ENCODE measurements at regions not wholly inside any gene's neighbourhood (a gene's known extent, or its start where the extent isn't known, plus 50 kb on each side); places are given as distances from the start of the nearest gene placed in this dataset.

DNA sequence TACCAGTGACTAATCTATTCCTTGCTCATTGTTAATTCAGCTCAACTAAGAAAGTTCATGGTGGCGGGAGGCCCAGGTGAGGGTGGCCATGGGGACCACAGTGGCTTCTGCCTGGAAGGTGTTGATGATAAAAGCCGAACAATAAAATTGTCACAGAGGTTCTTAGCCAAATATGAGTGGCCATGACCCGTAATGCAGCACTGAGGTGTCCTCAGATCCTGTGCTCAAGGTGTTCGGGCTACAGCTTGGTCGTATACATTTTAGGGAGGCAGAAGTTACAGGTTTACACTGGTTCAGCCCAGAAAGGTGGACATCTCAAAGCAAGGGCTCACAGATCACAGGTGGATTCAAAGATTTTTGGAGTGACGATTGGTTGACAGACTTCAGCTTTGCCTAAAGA is 98.5 kb upstream of the SNTG2 start:
- H3K27ac ChIP-seq (ENCODE audit: low read depth, low read length), result no peak overlapping the region
- no peak overlapping the region for H3K4me3 ChIP-seq (ENCODE audit: low read length in 3 of 3)
- peaks cover 0 to 11% (median 4%) of the 10 kb centered on the region in 3 donors for H3K27me3 ChIP-seq (ENCODE audit: control insufficient read depth in 3 of 3, insufficient read depth in 3 of 3, low read length in 3 of 3)
- H3K9ac ChIP-seq (ENCODE audit: low read depth in 1 of 3, low read length in 3 of 3), result no peak overlapping the region
- peaks cover 0 to under 1% (median 0%) of the 10 kb centered on the region in 3 donors for H3K9me3 ChIP-seq (ENCODE audit: control insufficient read depth in 3 of 3, low read length in 3 of 3)
- no peaks in the 10 kb centered on the region for H3K36me3 ChIP-seq (ENCODE audit: control insufficient read depth in 3 of 3, insufficient read depth in 3 of 3, low read length in 3 of 3)
- no peaks in the 10 kb centered on the region for H3K4me1 ChIP-seq (ENCODE audit: control insufficient read depth in 3 of 3, insufficient read depth in 3 of 3, low read length in 3 of 3)

- H3K9ac ChIP-seq (ENCODE audit: low read depth in 1 of 3, low read length in 3 of 3), result no peak overlapping the region
- H3K36me3 ChIP-seq (ENCODE audit: control insufficient read depth in 3 of 3, insufficient read depth in 3 of 3, low read length in 3 of 3), result no peaks in the 10 kb centered on the region
- no peak overlapping the region for H3K27ac ChIP-seq (ENCODE audit: low read depth, low read length)
- H3K27me3 ChIP-seq (ENCODE audit: control insufficient read depth in 3 of 3, insufficient read depth in 3 of 3, low read length in 3 of 3), result peaks cover 0 to 12% (median 0%) of the 10 kb centered on the region in 3 donors
- H3K4me1 ChIP-seq (ENCODE audit: control insufficient read depth in 3 of 3, insufficient read depth in 3 of 3, low read length in 3 of 3), result no peaks in the 10 kb centered on the region
- no peak overlapping the region for H3K4me3 ChIP-seq (ENCODE audit: low read length in 3 of 3)
- H3K9me3 ChIP-seq (ENCODE audit: control insufficient read depth in 3 of 3, low read length in 3 of 3), result peaks cover 0 to 2% (median 0%) of the 10 kb centered on the region in 3 donors
Measured at GRCh38 chr2:851680-852079, 99.0 kb upstream of the SNTG2 start.

DNA sequence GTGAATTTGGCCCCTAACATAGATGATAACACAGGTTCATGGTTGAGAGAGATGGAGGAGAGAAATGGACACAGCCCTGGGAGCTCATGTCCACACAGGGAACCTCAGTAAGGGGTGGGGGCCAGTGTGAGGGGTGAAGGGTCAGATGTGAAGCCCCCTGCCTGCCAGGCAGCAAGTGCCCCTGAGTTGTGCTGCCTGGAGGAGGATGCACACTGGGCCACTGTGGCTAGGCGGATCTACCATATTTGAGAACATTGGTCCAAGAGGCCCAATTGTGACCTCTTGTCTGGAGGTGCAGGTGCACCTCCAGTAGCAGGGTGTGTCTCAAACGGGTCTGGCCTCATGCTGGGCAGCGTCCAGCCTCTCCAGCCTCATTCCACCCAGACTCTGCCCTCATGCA is 99.6 kb upstream of the SNTG2 start:
- Histone ChIP-seq H3K9me3 (ENCODE audit: control insufficient read depth in 3 of 3, low read length in 3 of 3) (peaks cover 0 to 2% (median 0%) of the 10 kb centered on the region in 3 donors), H3K36me3 (ENCODE audit: control insufficient read depth in 3 of 3, insufficient read depth in 3 of 3, low read length in 3 of 3) (no peaks in the 10 kb centered on the region), H3K4me1 (ENCODE audit: control insufficient read depth in 3 of 3, insufficient read depth in 3 of 3, low read length in 3 of 3) (no peaks in the 10 kb centered on the region), H3K4me3 (ENCODE audit: low read length in 3 of 3) (no peak overlapping the region), H3K27ac (ENCODE audit: low read depth, low read length) (no peak overlapping the region), H3K9ac (ENCODE audit: low read depth in 1 of 3, low read length in 3 of 3) (no peak overlapping the region), H3K27me3 (ENCODE audit: control insufficient read depth in 3 of 3, insufficient read depth in 3 of 3, low read length in 3 of 3) (peaks cover 0 to 12% (median 0%) of the 10 kb centered on the region in 3 donors)

GRCh38 chr2:850429-850828 is 100.2 kb upstream of the SNTG2 start:
- Histone ChIP-seq H3K9me3 (ENCODE audit: control insufficient read depth in 3 of 3, low read length in 3 of 3) (peaks cover 0 to 2% (median 0%) of the 10 kb centered on the region in 3 donors), H3K27me3 (ENCODE audit: control insufficient read depth in 3 of 3, insufficient read depth in 3 of 3, low read length in 3 of 3) (peaks cover 0 to 17% (median 0%) of the 10 kb centered on the region in 3 donors), H3K27ac (ENCODE audit: low read depth, low read length) (no peak overlapping the region), H3K4me1 (ENCODE audit: control insufficient read depth in 3 of 3, insufficient read depth in 3 of 3, low read length in 3 of 3) (no peaks in the 10 kb centered on the region), H3K4me3 (ENCODE audit: low read length in 3 of 3) (no peak overlapping the region), H3K9ac (ENCODE audit: low read depth in 1 of 3, low read length in 3 of 3) (no peak overlapping the region), H3K36me3 (ENCODE audit: control insufficient read depth in 3 of 3, insufficient read depth in 3 of 3, low read length in 3 of 3) (no peaks in the 10 kb centered on the region)

DNA sequence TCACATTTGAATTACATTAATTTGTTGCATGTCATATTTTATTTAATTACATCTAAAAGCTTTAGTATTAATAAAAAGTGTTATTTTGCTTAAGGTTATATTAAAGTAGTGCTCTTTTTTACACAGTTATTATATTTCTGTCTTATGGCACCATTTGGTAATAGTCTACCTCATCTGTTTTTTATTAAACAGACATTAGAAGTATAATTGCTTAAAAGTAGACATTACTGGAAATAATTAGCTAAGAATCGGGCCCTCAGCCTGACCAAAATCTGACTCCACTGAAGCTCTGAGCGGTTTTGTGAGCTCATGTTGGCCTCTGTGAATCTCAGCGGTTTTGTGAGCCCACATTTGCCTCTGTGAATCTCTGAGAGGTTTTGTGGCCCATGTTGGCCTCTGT is 102.5 kb upstream of the SNTG2 start:
- Histone ChIP-seq H3K27ac (ENCODE audit: low read depth, low read length) (no peak overlapping the region), H3K9me3 (ENCODE audit: control insufficient read depth in 3 of 3, low read length in 3 of 3) (peaks cover 0 to 2% (median 0%) of the 10 kb centered on the region in 3 donors), H3K4me3 (ENCODE audit: low read length in 3 of 3) (no peak overlapping the region), H3K36me3 (ENCODE audit: control insufficient read depth in 3 of 3, insufficient read depth in 3 of 3, low read length in 3 of 3) (no peaks in the 10 kb centered on the region), H3K9ac (ENCODE audit: low read depth in 1 of 3, low read length in 3 of 3) (no peak overlapping the region), H3K4me1 (ENCODE audit: control insufficient read depth in 3 of 3, insufficient read depth in 3 of 3, low read length in 3 of 3) (no peaks in the 10 kb centered on the region), H3K27me3 (ENCODE audit: control insufficient read depth in 3 of 3, insufficient read depth in 3 of 3, low read length in 3 of 3) (peaks cover 0 to 10% (median 0%) of the 10 kb centered on the region in 3 donors)

DNA sequence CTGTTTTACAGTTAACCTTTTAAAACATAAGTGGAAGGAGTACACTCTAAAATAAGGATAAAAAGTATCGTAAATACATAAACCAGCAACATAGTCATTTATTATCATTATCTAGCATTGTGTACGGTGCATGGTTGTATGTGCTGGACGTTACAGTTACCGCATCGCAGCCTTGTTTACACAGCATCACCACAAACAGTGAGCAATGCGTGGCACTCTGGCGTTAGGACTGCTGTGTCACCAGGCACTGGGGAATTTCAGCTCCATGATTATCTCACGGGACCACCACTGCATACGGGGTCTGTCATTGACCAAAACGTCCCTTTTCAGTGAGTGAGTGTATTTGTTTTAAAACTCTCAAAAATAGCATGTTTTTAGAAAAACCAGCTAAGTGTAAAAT is 103.0 kb upstream of the SNTG2 start:
- Histone ChIP-seq H3K27ac (ENCODE audit: low read depth, low read length) (no peak overlapping the region), H3K9me3 (ENCODE audit: control insufficient read depth in 3 of 3, low read length in 3 of 3) (peaks cover 0 to 2% (median 0%) of the 10 kb centered on the region in 3 donors), H3K4me1 (ENCODE audit: control insufficient read depth in 3 of 3, insufficient read depth in 3 of 3, low read length in 3 of 3) (no peaks in the 10 kb centered on the region), H3K9ac (ENCODE audit: low read depth in 1 of 3, low read length in 3 of 3) (no peak overlapping the region), H3K4me3 (ENCODE audit: low read length in 3 of 3) (no peak overlapping the region), H3K36me3 (ENCODE audit: control insufficient read depth in 3 of 3, insufficient read depth in 3 of 3, low read length in 3 of 3) (no peaks in the 10 kb centered on the region), H3K27me3 (ENCODE audit: control insufficient read depth in 3 of 3, insufficient read depth in 3 of 3, low read length in 3 of 3) (peaks cover 0 to 11% (median 0%) of the 10 kb centered on the region in 3 donors)

DNA sequence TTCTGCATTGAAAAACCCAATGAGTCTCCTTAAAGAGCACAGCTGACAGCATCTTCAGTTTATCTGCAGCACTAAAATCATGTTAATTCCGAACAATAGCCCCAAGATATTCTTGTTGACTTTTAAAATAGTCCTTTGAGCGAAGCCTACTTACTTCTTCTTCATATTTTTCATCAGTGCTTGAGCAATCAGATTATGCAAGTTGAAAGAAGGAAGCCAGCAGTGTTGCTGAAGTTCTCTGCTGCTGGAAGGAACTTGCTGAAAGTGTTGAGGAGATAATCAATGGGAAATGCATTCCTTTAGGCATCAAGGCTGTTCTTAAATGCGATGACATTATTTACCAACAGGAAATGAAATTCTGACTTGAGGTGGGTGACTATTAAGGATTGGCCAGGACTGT is 105.9 kb upstream of the SNTG2 start:
- H3K9ac ChIP-seq (ENCODE audit: low read depth in 1 of 3, low read length in 3 of 3), result no peak overlapping the region

DNA sequence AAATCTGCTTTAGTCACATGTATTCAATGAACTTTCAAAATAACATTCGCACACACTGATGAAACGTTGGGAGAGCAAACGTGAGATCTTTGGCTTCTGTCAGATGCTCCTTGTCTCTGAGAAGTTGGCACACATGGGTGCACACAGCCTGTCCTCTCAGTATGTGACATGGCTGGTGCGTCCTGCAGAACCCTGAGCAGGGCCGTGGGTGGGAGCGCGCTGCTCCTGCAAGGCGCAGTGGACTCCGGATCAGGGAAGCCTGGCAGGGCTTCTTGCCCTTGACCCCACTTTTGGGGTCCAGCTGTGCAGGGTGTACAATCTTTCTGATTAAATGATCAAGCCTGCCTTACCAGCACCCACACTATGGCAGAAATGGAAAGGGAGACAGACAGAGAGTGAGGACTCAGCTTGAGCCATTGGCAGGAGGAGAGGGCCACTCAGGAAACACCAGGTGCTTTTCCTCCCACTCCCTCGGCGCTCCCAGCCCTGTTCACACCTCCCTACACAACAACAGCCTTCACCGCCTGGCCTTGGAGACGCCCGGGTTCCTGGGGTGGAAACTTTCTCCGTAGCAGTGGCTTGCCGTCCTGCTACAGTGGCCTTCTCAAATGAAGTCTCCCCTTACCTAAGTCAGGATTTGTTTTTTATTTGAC is 108.4 kb upstream of the SNTG2 start:
- Histone ChIP-seq H3K36me3 (ENCODE audit: control insufficient read depth in 3 of 3, insufficient read depth in 3 of 3, low read length in 3 of 3) (no peaks in the 10 kb centered on the region), H3K27me3 (ENCODE audit: control insufficient read depth in 3 of 3, insufficient read depth in 3 of 3, low read length in 3 of 3) (peaks cover 0 to 12% (median 0%) of the 10 kb centered on the region in 3 donors), H3K9ac (ENCODE audit: low read depth in 1 of 3, low read length in 3 of 3) (no peak overlapping the region), H3K4me1 (ENCODE audit: control insufficient read depth in 3 of 3, insufficient read depth in 3 of 3, low read length in 3 of 3) (no peaks in the 10 kb centered on the region), H3K27ac (ENCODE audit: low read depth, low read length) (no peak overlapping the region), H3K4me3 (ENCODE audit: low read length in 3 of 3) (no peak overlapping the region), H3K9me3 (ENCODE audit: control insufficient read depth in 3 of 3, low read length in 3 of 3) (peaks cover 0 to 2% (median 0%) of the 10 kb centered on the region in 3 donors)

More for the DNA sequence above, 105.9 kb upstream of the SNTG2 start:
- no peaks in the 10 kb centered on the region for H3K36me3 ChIP-seq (ENCODE audit: control insufficient read depth in 3 of 3, insufficient read depth in 3 of 3, low read length in 3 of 3)
- H3K4me1 ChIP-seq (ENCODE audit: control insufficient read depth in 3 of 3, insufficient read depth in 3 of 3, low read length in 3 of 3), result no peaks in the 10 kb centered on the region
- no peak overlapping the region for H3K27ac ChIP-seq (ENCODE audit: low read depth, low read length)
- no peak overlapping the region for H3K4me3 ChIP-seq (ENCODE audit: low read length in 3 of 3)
- H3K9me3 ChIP-seq (ENCODE audit: control insufficient read depth in 3 of 3, low read length in 3 of 3), result peaks cover 0 to 2% (median 0%) of the 10 kb centered on the region in 3 donors
- H3K27me3 ChIP-seq (ENCODE audit: control insufficient read depth in 3 of 3, insufficient read depth in 3 of 3, low read length in 3 of 3), result peaks cover 0 to 14% (median 0%) of the 10 kb centered on the region in 3 donors

DNA sequence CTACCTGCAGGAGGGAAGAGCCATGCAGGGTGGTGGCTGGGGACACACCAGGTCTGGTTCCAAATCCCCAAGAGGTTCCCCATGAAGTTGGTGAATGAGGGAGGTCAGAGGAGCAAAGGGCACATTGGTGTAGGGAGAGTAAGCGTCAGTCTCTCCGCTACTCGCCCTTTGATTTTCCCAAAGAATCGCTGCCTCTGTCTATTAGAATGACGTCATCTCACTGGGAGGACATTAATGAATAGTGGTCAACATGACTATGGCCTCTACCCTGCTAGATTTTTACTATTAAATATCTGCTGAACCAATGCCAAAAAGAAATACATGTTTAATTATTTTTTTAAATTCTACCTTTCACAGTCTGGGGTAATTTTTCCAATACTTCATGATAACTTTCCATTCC is 109.6 kb upstream of the SNTG2 start:
- Histone ChIP-seq H3K4me3 (ENCODE audit: low read length in 3 of 3) (no peak overlapping the region), H3K36me3 (ENCODE audit: control insufficient read depth in 3 of 3, insufficient read depth in 3 of 3, low read length in 3 of 3) (no peaks in the 10 kb centered on the region), H3K9ac (ENCODE audit: low read depth in 1 of 3, low read length in 3 of 3) (no peak overlapping the region), H3K27ac (ENCODE audit: low read depth, low read length) (no peak overlapping the region), H3K27me3 (ENCODE audit: control insufficient read depth in 3 of 3, insufficient read depth in 3 of 3, low read length in 3 of 3) (peaks cover 0 to 9% (median 0%) of the 10 kb centered on the region in 3 donors), H3K9me3 (ENCODE audit: control insufficient read depth in 3 of 3, low read length in 3 of 3) (no peaks in the 10 kb centered on the region), H3K4me1 (ENCODE audit: control insufficient read depth in 3 of 3, insufficient read depth in 3 of 3, low read length in 3 of 3) (no peaks in the 10 kb centered on the region)

DNA sequence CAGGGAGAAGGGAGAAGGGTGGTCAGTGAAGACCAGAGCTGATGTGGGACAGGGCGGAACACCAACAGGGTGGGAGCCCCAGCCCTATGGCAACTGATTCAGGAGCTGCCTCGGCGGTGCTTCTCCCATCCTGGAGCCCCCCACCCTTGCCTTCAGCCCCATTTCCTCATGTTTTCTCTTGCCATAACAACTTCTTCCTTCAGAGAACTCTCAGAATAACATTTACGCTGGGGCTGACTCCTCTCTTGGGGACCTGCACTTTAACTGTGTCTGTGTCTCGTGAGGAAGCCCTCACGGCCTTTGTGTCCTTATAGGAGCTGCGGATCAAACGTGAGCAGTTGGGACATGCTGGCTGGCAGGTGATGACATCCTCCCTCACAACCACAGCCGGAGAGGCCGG is 116.4 kb upstream of the SNTG2 start:
- peaks cover 6 to 14% (median 6%) of the 10 kb centered on the region in 3 donors for H3K4me1 ChIP-seq (ENCODE audit: control insufficient read depth in 3 of 3, insufficient read depth in 3 of 3, low read length in 3 of 3)
- H3K9me3 ChIP-seq (ENCODE audit: control insufficient read depth in 3 of 3, low read length in 3 of 3), result no peaks in the 10 kb centered on the region
- H3K36me3 ChIP-seq (ENCODE audit: control insufficient read depth in 3 of 3, insufficient read depth in 3 of 3, low read length in 3 of 3), result no peaks in the 10 kb centered on the region
- no peak overlapping the region for H3K27ac ChIP-seq (ENCODE audit: low read depth, low read length)
- no peak overlapping the region for H3K4me3 ChIP-seq (ENCODE audit: low read length in 3 of 3)
- no peak overlapping the region for H3K9ac ChIP-seq (ENCODE audit: low read depth in 1 of 3, low read length in 3 of 3)
- H3K27me3 ChIP-seq (ENCODE audit: control insufficient read depth in 3 of 3, insufficient read depth in 3 of 3, low read length in 3 of 3), result peaks cover 0 to 9% (median 0%) of the 10 kb centered on the region in 3 donors
